Natural killer cell (primary cell): ENCODE measurements at regions not wholly inside any gene's neighbourhood (a gene's known extent, or its start where the extent isn't known, plus 50 kb on each side); places are given as distances from the start of the nearest gene placed in this dataset.

ENCODE experiments used
- ATAC-seq, 3 donors: fragments of 150-1000 bp in 2 of 3; fragments of 200-7000 bp in 1 of 3; cut with Tn5 transposase; 1 replicate in 1 of 3; 2 replicates in 2 of 3; pipeline ENCODE4 v1.10.0; 2021; ENCODE audit warnings: mild to moderate bottlenecking in 2 of 3, moderate library complexity in 2 of 3
- DNase-seq, 2 donors: peaks; one replicate each; pipeline versions ENCODE4 v3.0.0 to v3.0.0-alpha.2; 2013 to 2021; ENCODE audit warnings: mixed read lengths in 1 of 2
- H3K27ac ChIP-seq: one replicate; pipeline ENCODE4 v1.5.1; 2013; ENCODE audit warnings: mild to moderate bottlenecking, low read length
- H3K27me3 ChIP-seq: one replicate; pipeline ENCODE4 v1.6.1; 2013; ENCODE audit warnings: low read length; ENCODE audit not compliant: control insufficient read depth, insufficient read depth
- H3K36me3 ChIP-seq: one replicate; pipeline ENCODE4 v1.6.1; 2013; ENCODE audit warnings: low read length; ENCODE audit not compliant: control insufficient read depth, insufficient read depth
- H3K4me1 ChIP-seq: one replicate; pipeline ENCODE4 v1.6.1; 2013; ENCODE audit warnings: low read length; ENCODE audit not compliant: control insufficient read depth, insufficient read depth
- H3K4me3 ChIP-seq: one replicate; pipeline ENCODE4 v1.5.1; 2013; ENCODE audit warnings: low read length
- H3K9me3 ChIP-seq: one replicate; pipeline ENCODE4 v1.6.1; 2013; ENCODE audit warnings: low read length; ENCODE audit not compliant: control insufficient read depth, insufficient read depth
- H3K27ac Mint-ChIP-seq, 2 donors: one replicate each; pipeline ENCODE4 v1.8.0; 2022; ENCODE audit warnings: mild to moderate bottlenecking in 2 of 2, mixed read lengths in 2 of 2, moderate library complexity in 1 of 2
- H3K27me3 Mint-ChIP-seq, 2 donors: one replicate each; pipeline ENCODE4 v1.8.0; 2022; ENCODE audit warnings: low read depth in 2 of 2, mixed read lengths in 2 of 2
- H3K36me3 Mint-ChIP-seq: one replicate; pipeline ENCODE4 v1.8.0; 2022; ENCODE audit warnings: mixed read lengths
- H3K4me1 Mint-ChIP-seq, 2 donors: one replicate each; pipeline ENCODE4 v1.8.0; 2022; ENCODE audit warnings: mixed read lengths in 2 of 2
- H3K4me3 Mint-ChIP-seq: one replicate; pipeline ENCODE4 v1.8.0; 2022; ENCODE audit warnings: mild to moderate bottlenecking, moderate library complexity, mixed read lengths
- H3K9me3 Mint-ChIP-seq, 2 donors: one replicate each; pipeline ENCODE4 v1.8.0; 2022; ENCODE audit warnings: mixed read lengths in 2 of 2
- CTCF ChIP-seq: fragments of 200-600 bp; IDR thresholded peaks from one replicate; pipeline ENCODE4 v1.8.0; 2022; ENCODE audit warnings: antibody characterized with exemption
- WGBS: methylation state at CpG from one replicate; pipeline ENCODE4 v1.1.7; 2013; ENCODE audit warnings: missing lambda C conversion rate; ENCODE audit not compliant: insufficient coverage; 5-methylcytosine and 5-hydroxymethylcytosine counted together
- intact Hi-C: fragments of 100-400 bp; cut with micrococcal nuclease; formaldehyde crosslinking; loops from one replicate; pipeline ENCODE4 v1.14.2; 2022

- no peaks in the 10 kb centered on the region for H3K27me3 ChIP-seq
- intact Hi-C loops, result no loop called here
- DNase-seq (no peak), ATAC-seq (no peak)
- WGBS, result 76% methylated on average over 3 of the region's 5 CpGs
- H3K9me3 ChIP-seq, result no peaks in the 10 kb centered on the region
- no peak for TF ChIP-seq CTCF
- Mint-ChIP-seq H3K27me3 (no peaks in the 10 kb centered on the region), H3K36me3 (no peaks in the 10 kb centered on the region), H3K27ac (no peak overlapping the region), H3K9me3 (no peaks in the 10 kb centered on the region), H3K4me1 (no peaks in the 10 kb centered on the region), H3K4me3 (no peak overlapping the region)
- no peaks in the 10 kb centered on the region for H3K36me3 ChIP-seq
- no peak overlapping the region for H3K4me3 ChIP-seq
- H3K27ac ChIP-seq, result no peak overlapping the region
- no peaks in the 10 kb centered on the region for H3K4me1 ChIP-seq
Measured at GRCh38 chr6:95091823-95092436, 485.4 kb upstream of the MANEA start.

- Histone ChIP-seq H3K27ac (no peak overlapping the region), H3K36me3 (no peaks in the 10 kb centered on the region), H3K9me3 (no peaks in the 10 kb centered on the region), H3K4me1 (no peaks in the 10 kb centered on the region), H3K27me3 (no peaks in the 10 kb centered on the region), H3K4me3 (no peak overlapping the region)
- Mint-ChIP-seq H3K27me3 (no peaks in the 10 kb centered on the region), H3K27ac (no peak overlapping the region), H3K9me3 (no peaks in the 10 kb centered on the region), H3K4me3 (no peak overlapping the region), H3K4me1 (no peaks in the 10 kb centered on the region), H3K36me3 (no peaks in the 10 kb centered on the region)
- no peak for TF ChIP-seq CTCF
- no peak for ATAC-seq
- WGBS, result 50% methylated on average over 1 of the region's 4 CpGs
- intact Hi-C loops, result no loop called here
- DNase-seq, result no peak
Measured at GRCh38 chr6:95093154-95093553, 484.2 kb upstream of the MANEA start.

DNA sequence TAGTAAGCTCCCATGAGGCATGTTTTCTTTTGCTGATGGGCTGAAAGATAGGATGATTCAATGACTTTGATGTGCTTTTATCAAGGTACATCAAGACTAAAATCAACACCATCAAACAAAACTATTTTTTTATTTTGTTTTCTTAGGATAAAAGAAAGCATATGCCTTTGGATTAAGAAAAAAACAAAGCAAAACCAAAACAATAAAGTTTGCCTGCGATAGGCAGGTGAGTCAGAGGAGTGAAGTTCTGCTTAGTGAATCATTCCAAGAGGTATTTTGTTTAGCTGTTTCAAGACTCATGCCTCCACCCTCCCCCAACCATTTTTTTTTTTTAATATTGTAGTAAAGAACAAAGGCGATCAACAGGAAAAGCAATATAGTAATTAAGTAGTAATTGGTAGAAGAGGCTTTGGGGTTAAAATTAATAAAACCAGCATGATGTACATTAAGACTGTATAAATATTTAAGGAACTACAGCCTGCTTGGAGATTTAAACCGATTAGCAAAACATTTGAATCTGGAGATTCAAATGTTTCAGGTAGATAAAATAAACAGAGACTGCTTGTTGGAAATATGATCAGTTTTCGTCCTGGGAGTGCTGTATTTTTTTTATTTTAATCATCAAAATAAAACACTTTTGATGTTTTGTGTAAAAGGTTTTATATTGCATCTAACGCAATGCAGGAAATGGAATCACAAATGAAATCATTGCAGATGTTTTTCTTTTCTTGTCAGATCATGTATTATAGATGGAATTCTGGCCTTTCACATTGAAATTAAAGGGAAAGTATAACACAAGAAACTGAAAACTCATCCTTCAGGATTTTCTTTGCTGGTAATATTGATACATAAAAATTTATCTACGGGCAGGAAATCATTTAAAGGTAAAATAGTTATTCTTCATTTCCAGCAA, 482.3 kb upstream of the MANEA start:
- H3K4me3 ChIP-seq, result no peak overlapping the region
- Mint-ChIP-seq H3K27ac (no peak overlapping the region), H3K36me3 (no peaks in the 10 kb centered on the region), H3K4me3 (no peak overlapping the region), H3K9me3 (no peaks in the 10 kb centered on the region), H3K4me1 (no peaks in the 10 kb centered on the region), H3K27me3 (no peaks in the 10 kb centered on the region)
- H3K27me3 ChIP-seq, result no peaks in the 10 kb centered on the region
- no peaks in the 10 kb centered on the region for H3K36me3 ChIP-seq
- DNase-seq, result no peak
- no peak overlapping the region for H3K27ac ChIP-seq
- 90% methylated on average over 1 of the region's 6 CpGs for WGBS
- TF ChIP-seq CTCF, result no peak
- H3K9me3 ChIP-seq, result no peaks in the 10 kb centered on the region
- H3K4me1 ChIP-seq, result no peaks in the 10 kb centered on the region
- no peak for ATAC-seq
- intact Hi-C loops, result no loop called here
